ENCODE measurements at regions not wholly inside any gene's neighbourhood (a gene's known extent, or its start where the extent isn't known, plus 50 kb on each side); places are given as distances from the start of the nearest gene placed in this dataset.

- Mint-ChIP-seq H3K9me3 (ENCODE audit: low read depth) (no peaks in the 10 kb centered on the region), H3K4me3 (no peak overlapping the region), H3K27me3 (no peaks in the 10 kb centered on the region), H3K27ac (no peak overlapping the region), H3K4me1 (peaks cover 6% of the 10 kb centered on the region), H3K36me3 (peaks cover 1% of the 10 kb centered on the region)
- ATAC-seq (no peak), DNase-seq (no peak)
- CTCF ChIA-PET = no interaction called here
Measured at GRCh38 chr12:46678426-46678825, 147.4 kb downstream of the SLC38A4 start.

- Mint-ChIP-seq H3K4me3 (no peak overlapping the region), H3K4me1 (peaks cover 6% of the 10 kb centered on the region), H3K27me3 (no peaks in the 10 kb centered on the region), H3K36me3 (no peaks in the 10 kb centered on the region), H3K27ac (no peak overlapping the region), H3K9me3 (ENCODE audit: low read depth) (no peaks in the 10 kb centered on the region)
- DNase-seq = no peak
- CTCF ChIA-PET = interaction anchor here (1.0 to 2.0 kb wide), 2 partner anchors 306 to 553 kb away, joined by 3 to 7 read pairs; no protein-coding TSS in a partner anchor
- ATAC-seq = peak; percentile 30
Measured at GRCh38 chr12:46677749-46678148, 148.0 kb downstream of the SLC38A4 start.

GRCh38 chr12:46676797-46677520, 148.8 kb downstream of the SLC38A4 start:
- no peak for DNase-seq
- H3K4me3 Mint-ChIP-seq = no peak overlapping the region
- ATAC-seq = no peak
- H3K4me1 Mint-ChIP-seq = peaks cover 6% of the 10 kb centered on the region
- H3K36me3 Mint-ChIP-seq = no peaks in the 10 kb centered on the region
- CTCF ChIA-PET = interaction anchor here (1.0 to 2.2 kb wide), 3 partner anchors 307 to 552 kb away, joined by 3 to 7 read pairs (median 6); no protein-coding TSS in a partner anchor
- no peak overlapping the region for H3K27ac Mint-ChIP-seq
- no peaks in the 10 kb centered on the region for H3K27me3 Mint-ChIP-seq
- no peaks in the 10 kb centered on the region for H3K9me3 Mint-ChIP-seq (ENCODE audit: low read depth)

GRCh38 chr12:46676396-46676795, 149.4 kb downstream of the SLC38A4 start:
- CTCF ChIA-PET = interaction anchor here (1.2 to 2.2 kb wide), 5 partner anchors 15 to 551 kb away, joined by 3 to 7 read pairs (median 5); no protein-coding TSS in a partner anchor
- ATAC-seq = no peak
- Mint-ChIP-seq H3K27me3 (no peaks in the 10 kb centered on the region), H3K4me1 (peaks cover 6% of the 10 kb centered on the region), H3K9me3 (ENCODE audit: low read depth) (no peaks in the 10 kb centered on the region), H3K4me3 (no peak overlapping the region), H3K27ac (no peak overlapping the region), H3K36me3 (no peaks in the 10 kb centered on the region)
- no peak for DNase-seq

- no peaks in the 10 kb centered on the region for H3K36me3 Mint-ChIP-seq
- no peaks in the 10 kb centered on the region for H3K9me3 Mint-ChIP-seq (ENCODE audit: low read depth)
- no peak for DNase-seq
- ATAC-seq = no peak
- no peak overlapping the region for H3K4me3 Mint-ChIP-seq
- CTCF ChIA-PET = interaction anchor here (0.8 to 2.2 kb wide), 8 partner anchors 13 to 829 kb away, joined by 3 to 7 read pairs (median 4); no protein-coding TSS in a partner anchor
- H3K4me1 Mint-ChIP-seq = peaks cover 6% of the 10 kb centered on the region
- no peak overlapping the region for H3K27ac Mint-ChIP-seq
- H3K27me3 Mint-ChIP-seq = no peaks in the 10 kb centered on the region
Measured at GRCh38 chr12:46675736-46676135, 150.1 kb downstream of the SLC38A4 start.

GRCh38 chr12:46674800-46675199, 151.0 kb downstream of the SLC38A4 start:
- ATAC-seq = no peak

GRCh38 chr12:46674129-46674528, 151.7 kb downstream of the SLC38A4 start:
- H3K9me3 Mint-ChIP-seq (ENCODE audit: low read depth) = no peaks in the 10 kb centered on the region
- H3K4me3 Mint-ChIP-seq = no peak overlapping the region
- CTCF ChIA-PET = interaction anchor here (1.1 kb wide), 1 partner anchor 310 kb away, joined by 3 read pairs; no protein-coding TSS in a partner anchor
- ATAC-seq (no peak), DNase-seq (no peak)
- H3K36me3 Mint-ChIP-seq = peaks cover 5% of the 10 kb centered on the region
- no peak overlapping the region for H3K27ac Mint-ChIP-seq
- H3K27me3 Mint-ChIP-seq = no peaks in the 10 kb centered on the region
- peaks cover 6% of the 10 kb centered on the region for H3K4me1 Mint-ChIP-seq

More at GRCh38 chr12:46674800-46675199, 151.0 kb downstream of the SLC38A4 start:
- DNase-seq = no peak
- no peak overlapping the region for H3K4me3 Mint-ChIP-seq
- H3K27ac Mint-ChIP-seq = no peak overlapping the region
- peaks cover 5% of the 10 kb centered on the region for H3K36me3 Mint-ChIP-seq
- CTCF ChIA-PET = interaction anchor here (1.1 to 1.4 kb wide), 2 partner anchors 12 to 309 kb away, joined by 3 to 4 read pairs; no protein-coding TSS in a partner anchor
- peaks cover 6% of the 10 kb centered on the region for H3K4me1 Mint-ChIP-seq
- no peaks in the 10 kb centered on the region for H3K9me3 Mint-ChIP-seq (ENCODE audit: low read depth)
- H3K27me3 Mint-ChIP-seq = no peaks in the 10 kb centered on the region

- Mint-ChIP-seq H3K27ac (no peak overlapping the region), H3K36me3 (peaks cover 11% of the 10 kb centered on the region), H3K4me3 (no peak overlapping the region), H3K4me1 (peaks cover under 1% of the 10 kb centered on the region), H3K27me3 (no peaks in the 10 kb centered on the region), H3K9me3 (ENCODE audit: low read depth) (no peaks in the 10 kb centered on the region)
- DNase-seq (no peak), ATAC-seq (no peak)
- CTCF ChIA-PET = no interaction called here
Measured at GRCh38 chr12:46671102-46671501, 154.7 kb downstream of the SLC38A4 start.

DNA sequence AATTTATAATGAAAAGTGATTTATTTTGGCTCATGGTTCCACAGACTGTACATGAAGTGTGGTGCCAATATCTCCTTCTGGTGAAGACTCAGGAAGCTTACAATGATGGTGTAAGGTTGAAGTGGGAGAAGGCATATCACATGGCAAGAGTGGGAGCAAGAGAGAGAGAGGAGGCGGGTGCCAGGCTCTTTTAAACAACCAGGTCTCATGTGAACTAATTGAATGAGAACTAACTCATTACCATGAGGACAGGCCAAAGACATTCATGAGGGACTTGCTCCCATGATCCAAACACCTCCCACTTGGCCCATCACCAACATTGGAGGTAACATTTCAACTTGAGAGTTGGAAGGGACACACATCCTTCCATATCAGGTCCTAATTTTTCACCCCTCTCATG, 155.2 kb downstream of the SLC38A4 start:
- CTCF ChIA-PET = no interaction called here
- ATAC-seq = no peak
- Mint-ChIP-seq H3K27me3 (no peaks in the 10 kb centered on the region), H3K27ac (no peak overlapping the region), H3K9me3 (ENCODE audit: low read depth) (no peaks in the 10 kb centered on the region), H3K36me3 (peaks cover 11% of the 10 kb centered on the region), H3K4me1 (peaks cover 4% of the 10 kb centered on the region), H3K4me3 (no peak overlapping the region)
- DNase-seq = no peak

DNA sequence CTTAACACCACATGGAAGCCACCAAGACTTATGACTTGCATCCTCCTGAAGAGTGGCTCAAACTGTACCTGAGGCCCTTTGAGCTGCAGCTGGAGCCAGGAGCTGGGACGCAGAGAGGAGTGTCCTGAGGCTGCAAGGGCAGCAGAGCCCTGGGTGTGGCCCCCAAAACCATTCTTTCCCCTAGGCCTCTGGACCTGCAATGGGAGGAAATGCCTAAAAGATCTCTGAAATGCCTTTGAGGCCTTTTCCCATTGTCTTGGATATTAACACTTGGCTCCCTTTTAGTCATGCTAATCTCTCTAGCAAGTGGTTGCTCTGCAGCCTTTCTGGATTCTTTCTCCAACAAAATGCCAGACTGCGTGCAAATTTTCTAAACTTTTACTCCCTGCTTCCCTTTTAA, 156.1 kb downstream of the SLC38A4 start:
- Mint-ChIP-seq H3K27me3 (no peaks in the 10 kb centered on the region), H3K9me3 (ENCODE audit: low read depth) (no peaks in the 10 kb centered on the region), H3K4me3 (no peak overlapping the region), H3K27ac (no peak overlapping the region), H3K4me1 (peaks cover 13% of the 10 kb centered on the region), H3K36me3 (peaks cover 11% of the 10 kb centered on the region)
- ATAC-seq = no peak
- DNase-seq = no peak
- CTCF ChIA-PET = no interaction called here

DNA sequence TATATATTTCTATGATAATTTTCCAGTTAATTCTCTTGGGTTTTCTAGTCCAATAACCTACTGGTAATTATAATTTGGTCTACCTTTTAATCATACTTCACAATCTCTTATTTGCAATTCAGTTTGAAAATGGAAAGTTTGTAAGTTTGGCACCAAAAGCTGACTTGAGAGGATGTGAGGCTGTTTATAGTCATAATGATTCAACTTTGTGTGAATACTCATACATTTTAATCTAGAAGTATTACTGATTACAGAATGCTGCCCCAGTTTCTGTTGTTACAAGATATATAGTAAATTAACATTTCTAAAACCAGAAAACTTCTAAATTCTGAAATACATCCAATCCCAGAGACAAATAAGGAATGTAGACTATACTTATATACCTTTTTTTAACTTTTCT, 158.2 kb downstream of the SLC38A4 start:
- peaks cover 22% of the 10 kb centered on the region for H3K4me1 Mint-ChIP-seq
- ATAC-seq = no peak

DNA sequence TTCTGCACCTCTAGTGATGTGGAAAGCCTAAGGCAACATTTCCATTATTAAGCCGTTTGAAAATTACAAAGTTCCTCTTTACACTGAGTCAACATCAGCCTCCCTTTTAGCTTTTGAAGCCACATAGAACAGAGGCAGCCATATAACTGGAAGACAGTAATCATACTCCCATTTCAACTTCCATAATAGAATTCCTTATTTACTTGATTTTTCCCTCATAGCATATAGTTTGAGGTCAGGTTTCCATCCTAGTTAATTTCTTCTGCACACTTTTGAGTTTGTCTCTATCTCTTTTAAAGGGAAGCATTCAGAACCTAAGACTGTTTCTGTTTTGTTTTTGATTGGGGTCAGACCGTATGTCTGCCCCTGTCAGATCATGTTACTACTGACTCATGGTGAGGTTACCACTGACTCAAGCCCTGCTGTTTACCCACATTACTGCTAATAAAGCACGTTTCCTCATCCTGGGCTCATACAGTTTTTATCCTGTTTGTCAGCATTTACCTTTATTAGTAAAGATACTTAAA, 161.0 kb downstream of the SLC38A4 start:
- DNase-seq (peak; percentile 60), ATAC-seq (peak; percentile 93)
- Mint-ChIP-seq H3K36me3 (peaks cover 6% of the 10 kb centered on the region), H3K4me3 (peak overlapping the region; percentile 55), H3K27ac (peak overlapping the region; percentile 79), H3K9me3 (ENCODE audit: low read depth) (no peaks in the 10 kb centered on the region), H3K27me3 (no peaks in the 10 kb centered on the region), H3K4me1 (peaks cover 41% of the 10 kb centered on the region)
- CTCF ChIA-PET = interaction anchor here (0.8 kb wide), 1 partner anchor 116 kb away, joined by 3 read pairs; no protein-coding TSS in a partner anchor

More for the DNA sequence above, 158.2 kb downstream of the SLC38A4 start:
- Mint-ChIP-seq H3K4me3 (no peak overlapping the region), H3K27me3 (no peaks in the 10 kb centered on the region), H3K27ac (no peak overlapping the region), H3K36me3 (peaks cover 11% of the 10 kb centered on the region), H3K9me3 (ENCODE audit: low read depth) (no peaks in the 10 kb centered on the region)
- CTCF ChIA-PET = no interaction called here
- no peak for DNase-seq

- no peaks in the 10 kb centered on the region for H3K9me3 Mint-ChIP-seq (ENCODE audit: low read depth)
- no peaks in the 10 kb centered on the region for H3K36me3 Mint-ChIP-seq
- no peaks in the 10 kb centered on the region for H3K27me3 Mint-ChIP-seq
- DNase-seq (no peak), ATAC-seq (no peak)
- H3K4me3 Mint-ChIP-seq = no peak overlapping the region
- peaks cover 50% of the 10 kb centered on the region for H3K4me1 Mint-ChIP-seq
- CTCF ChIA-PET = no interaction called here
- H3K27ac Mint-ChIP-seq = no peak overlapping the region
Measured at GRCh38 chr12:46663318-46663717, 162.5 kb downstream of the SLC38A4 start.
